Uterus (tissue), 2 donors: ENCODE measurements at regions not wholly inside any gene's neighbourhood (a gene's known extent, or its start where the extent isn't known, plus 50 kb on each side); places are given as distances from the start of the nearest gene placed in this dataset.

Experiments
- CTCF ChIP-seq, 4 experiments: fragments of 200-600 bp in 2 of 4; fragments of 450-650 bp in 2 of 4; sonication (generic) in 2 of 4; IDR thresholded peaks; one replicate each; pipeline ENCODE4 v1.5.1; 2016 to 2019; ENCODE audit warnings: antibody characterized with exemption in 4 of 4, mild to moderate bottlenecking in 2 of 4, moderate library complexity in 1 of 4
- POLR2A ChIP-seq, 2 donors: fragments of 450-650 bp; IDR thresholded peaks; one replicate each; pipeline ENCODE4 v1.6.1; 2016; ENCODE audit warnings: antibody characterized with exemption in 2 of 2, mild to moderate bottlenecking in 1 of 2, moderate library complexity in 1 of 2

DNA sequence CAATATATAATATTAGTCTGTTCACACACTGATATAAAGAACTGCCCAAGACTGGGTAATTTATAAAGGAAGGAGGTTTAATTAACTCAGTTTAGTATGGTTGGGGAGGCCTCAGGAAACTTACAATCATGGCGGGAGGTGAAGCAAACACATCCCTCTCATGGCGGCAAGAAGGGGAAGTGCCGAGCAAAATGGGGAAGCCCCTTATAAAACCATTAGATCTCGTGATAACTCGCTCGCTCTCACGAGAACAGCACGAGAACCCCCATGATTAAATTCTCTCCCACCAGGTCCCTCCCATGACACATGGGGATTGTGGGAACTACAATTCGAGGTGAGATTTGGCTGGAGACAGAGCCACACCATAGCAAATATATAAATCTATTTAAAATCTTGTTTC is 269.8 kb downstream of the ATP23 start:
- TF ChIP-seq CTCF (IDR thresholded peaks at IDR 0.05) (no peak), POLR2A (IDR thresholded peaks at IDR 0.05) (no peak)
